IPS-NIHi7 (cell line): ENCODE measurements at regions not wholly inside any gene's neighbourhood (a gene's known extent, or its start where the extent isn't known, plus 50 kb on each side); places are given as distances from the start of the nearest gene placed in this dataset.
"Not testable (repeated sequence)": the region's sequence is repeated elsewhere in the genome, so short reads cannot be mapped to it uniquely, and the experiment has no call there.

Experiments
- DNase-seq: peaks from one replicate; pipeline ENCODE4 v3.0.0; 2012; ENCODE audit warnings: mixed read lengths; ENCODE audit errors: extremely low spot score

- no peak for DNase-seq
Measured at GRCh38 chr16:35749253-35750141, 2290.1 kb downstream of the TP53TG3F start.

- DNase-seq, result no peak
Measured at GRCh38 chr16:35750157-35750689, 2290.8 kb downstream of the TP53TG3F start.

GRCh38 chr16:35750701-35751104 is 2291.3 kb downstream of the TP53TG3F start:
- no peak for DNase-seq

GRCh38 chr16:35751191-35751941 is 2292.0 kb downstream of the TP53TG3F start:
- no peak for DNase-seq

- DNase-seq, result no peak
Measured at GRCh38 chr16:35752012-35752772, 2292.8 kb downstream of the TP53TG3F start.

GRCh38 chr16:35752773-35753558 is 2293.6 kb downstream of the TP53TG3F start:
- DNase-seq, result no peak

GRCh38 chr16:35753559-35754390 is 2294.4 kb downstream of the TP53TG3F start:
- DNase-seq, result no peak

GRCh38 chr16:35754391-35755369 is 2295.3 kb downstream of the TP53TG3F start:
- no peak for DNase-seq

GRCh38 chr16:35788381-35788780 is 2329.0 kb downstream of the TP53TG3F start:
- no peak for DNase-seq

GRCh38 chr16:35792516-35793285 is 2333.3 kb downstream of the TP53TG3F start:
- DNase-seq, result no peak

GRCh38 chr16:35793601-35794000 is 2334.2 kb downstream of the TP53TG3F start:
- DNase-seq, result no peak

- DNase-seq, result no peak
Measured at GRCh38 chr16:35794896-35795295, 2335.5 kb downstream of the TP53TG3F start.

- no peak for DNase-seq
Measured at GRCh38 chr16:35795361-35796029, 2336.1 kb downstream of the TP53TG3F start.

GRCh38 chr16:35797811-35798210 is 2338.4 kb downstream of the TP53TG3F start:
- DNase-seq, result no peak

GRCh38 chr16:35798885-35799426 is 2339.5 kb downstream of the TP53TG3F start:
- DNase-seq, result no peak

GRCh38 chr16:35804465-35804864 is 2345.1 kb downstream of the TP53TG3F start:
- DNase-seq, result not testable (repeated sequence)

GRCh38 chr16:35823342-35823741 is 2363.9 kb downstream of the TP53TG3F start:
- DNase-seq, result no peak
